ENCODE measurements at regions not wholly inside any gene's neighbourhood (a gene's known extent, or its start where the extent isn't known, plus 50 kb on each side); places are given as distances from the start of the nearest gene placed in this dataset.

DNA sequence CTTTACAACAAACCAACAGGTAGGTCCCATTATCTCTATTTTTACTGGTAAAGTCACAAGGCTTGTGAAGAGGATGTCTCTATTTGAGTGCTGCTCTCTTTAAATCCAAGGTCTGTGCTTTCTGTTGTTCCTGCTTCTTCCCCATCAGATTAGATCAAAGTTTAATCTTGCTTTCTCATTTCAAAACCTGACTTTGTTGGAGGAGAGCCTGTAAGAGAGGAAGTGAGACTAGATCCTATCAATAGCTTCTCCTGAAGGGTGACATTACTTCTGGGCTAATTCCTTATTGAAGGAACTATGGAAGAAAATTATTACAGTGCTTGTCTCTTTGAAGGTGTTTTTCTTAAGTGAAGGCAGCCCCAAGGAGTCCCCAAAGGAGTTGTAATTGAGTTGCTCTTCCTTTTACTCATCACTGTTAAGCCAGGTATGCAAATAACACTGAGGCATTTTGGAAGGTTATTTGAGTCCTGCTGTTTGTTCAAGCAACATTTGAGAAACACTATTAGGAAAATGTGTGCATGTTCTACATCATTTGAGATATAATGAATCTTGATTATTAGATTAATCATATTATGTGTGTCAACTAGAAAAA, 146.2 kb upstream of the MBL2 start:
- DNase-seq, result no peak
- H3K36me3 Mint-ChIP-seq (ENCODE audit: insufficient read depth, unreplicated experiment), result no peaks in the 10 kb centered on the region
- H3K4me3 Mint-ChIP-seq (ENCODE audit: low read depth, unreplicated experiment), result no peak overlapping the region
- no TSS peak for BruUV-seq (replicated peaks)
- no peaks in the 10 kb centered on the region for H3K27me3 Mint-ChIP-seq (ENCODE audit: unreplicated experiment)
- H3K9me3 Mint-ChIP-seq (ENCODE audit: low read depth, unreplicated experiment), result no peaks in the 10 kb centered on the region
- CTCF ChIA-PET, result no interaction called here
- intact Hi-C loops (cut with micrococcal nuclease; ENCODE audit: unreplicated experiment), result no loop called here
- H3K27ac Mint-ChIP-seq (ENCODE audit: unreplicated experiment), result no peak overlapping the region
- H3K4me1 Mint-ChIP-seq (ENCODE audit: low read depth, unreplicated experiment), result no peaks in the 10 kb centered on the region
- TF ChIP-seq, protein P1, sequence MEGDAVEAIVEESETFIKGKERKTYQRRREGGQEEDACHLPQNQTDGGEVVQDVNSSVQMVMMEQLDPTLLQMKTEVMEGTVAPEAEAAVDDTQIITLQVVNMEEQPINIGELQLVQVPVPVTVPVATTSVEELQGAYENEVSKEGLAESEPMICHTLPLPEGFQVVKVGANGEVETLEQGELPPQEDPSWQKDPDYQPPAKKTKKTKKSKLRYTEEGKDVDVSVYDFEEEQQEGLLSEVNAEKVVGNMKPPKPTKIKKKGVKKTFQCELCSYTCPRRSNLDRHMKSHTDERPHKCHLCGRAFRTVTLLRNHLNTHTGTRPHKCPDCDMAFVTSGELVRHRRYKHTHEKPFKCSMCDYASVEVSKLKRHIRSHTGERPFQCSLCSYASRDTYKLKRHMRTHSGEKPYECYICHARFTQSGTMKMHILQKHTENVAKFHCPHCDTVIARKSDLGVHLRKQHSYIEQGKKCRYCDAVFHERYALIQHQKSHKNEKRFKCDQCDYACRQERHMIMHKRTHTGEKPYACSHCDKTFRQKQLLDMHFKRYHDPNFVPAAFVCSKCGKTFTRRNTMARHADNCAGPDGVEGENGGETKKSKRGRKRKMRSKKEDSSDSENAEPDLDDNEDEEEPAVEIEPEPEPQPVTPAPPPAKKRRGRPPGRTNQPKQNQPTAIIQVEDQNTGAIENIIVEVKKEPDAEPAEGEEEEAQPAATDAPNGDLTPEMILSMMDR (IDR thresholded peaks at IDR 0.05; ENCODE audit: unreplicated experiment), result no peak

GRCh38 chr10:52915391-52915790, 142.8 kb upstream of the MBL2 start:
- Mint-ChIP-seq H3K36me3 (ENCODE audit: insufficient read depth, unreplicated experiment) (no peaks in the 10 kb centered on the region), H3K4me1 (ENCODE audit: low read depth, unreplicated experiment) (no peaks in the 10 kb centered on the region), H3K9me3 (ENCODE audit: low read depth, unreplicated experiment) (no peaks in the 10 kb centered on the region), H3K27ac (ENCODE audit: unreplicated experiment) (no peak overlapping the region), H3K27me3 (ENCODE audit: unreplicated experiment) (no peaks in the 10 kb centered on the region), H3K4me3 (ENCODE audit: low read depth, unreplicated experiment) (no peak overlapping the region)
- TF ChIP-seq, protein P1 (IDR thresholded peaks at IDR 0.05; ENCODE audit: unreplicated experiment), result no peak
- intact Hi-C loops (cut with micrococcal nuclease; ENCODE audit: unreplicated experiment), result no loop called here
- CTCF ChIA-PET, result no interaction called here
- DNase-seq, result no peak
- no TSS peak for BruUV-seq (replicated peaks)

DNA sequence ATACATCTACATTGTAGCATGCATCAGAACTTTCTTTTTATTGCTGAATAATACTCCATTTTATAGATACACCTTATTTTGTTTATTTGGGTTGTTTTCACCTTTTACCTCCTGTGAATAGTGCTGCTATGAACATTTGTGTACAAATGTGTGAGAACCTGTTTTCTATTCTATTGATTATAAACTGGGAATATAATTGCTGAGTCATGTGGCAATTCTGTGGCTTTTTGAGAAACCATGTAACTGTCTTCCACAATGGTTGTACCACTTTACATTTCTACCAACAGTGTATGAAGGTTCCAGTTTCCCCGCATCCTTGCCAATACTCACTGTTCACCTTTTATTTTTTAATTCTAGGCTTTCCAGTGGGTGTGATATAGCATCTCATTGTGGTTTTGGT, 138.6 kb upstream of the MBL2 start:
- H3K36me3 Mint-ChIP-seq (ENCODE audit: insufficient read depth, unreplicated experiment), result no peaks in the 10 kb centered on the region
- H3K9me3 Mint-ChIP-seq (ENCODE audit: low read depth, unreplicated experiment), result no peaks in the 10 kb centered on the region
- peaks cover 4% of the 10 kb centered on the region for H3K4me1 Mint-ChIP-seq (ENCODE audit: low read depth, unreplicated experiment)
- TF ChIP-seq, protein P1 (IDR thresholded peaks at IDR 0.05; ENCODE audit: unreplicated experiment), result no peak
- BruUV-seq (replicated peaks), result no TSS peak
- CTCF ChIA-PET, result no interaction called here
- no peaks in the 10 kb centered on the region for H3K27me3 Mint-ChIP-seq (ENCODE audit: unreplicated experiment)
- H3K4me3 Mint-ChIP-seq (ENCODE audit: low read depth, unreplicated experiment), result no peak overlapping the region
- intact Hi-C loops (cut with micrococcal nuclease; ENCODE audit: unreplicated experiment), result no loop called here
- no peak for DNase-seq
- no peak overlapping the region for H3K27ac Mint-ChIP-seq (ENCODE audit: unreplicated experiment)

DNA sequence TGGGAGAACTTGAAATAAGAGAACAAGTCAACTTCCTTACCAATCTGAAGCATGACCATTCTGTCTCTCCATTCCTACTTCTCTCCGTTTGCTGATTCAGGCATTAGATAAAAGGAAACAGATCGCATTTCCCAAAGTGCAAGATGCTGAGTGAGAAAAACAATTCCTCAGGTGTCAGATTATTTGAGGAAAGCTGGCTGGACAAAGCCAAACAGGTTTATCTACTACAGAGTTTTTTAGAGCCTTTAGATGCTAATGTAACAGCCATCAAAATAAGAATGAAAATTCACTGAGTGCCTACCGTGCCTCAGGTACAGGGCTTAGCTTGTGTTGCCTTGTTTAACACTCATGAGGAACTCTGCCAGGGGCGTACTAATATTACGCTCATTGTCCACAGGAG, 135.9 kb upstream of the MBL2 start:
- no TSS peak for BruUV-seq (replicated peaks)
- intact Hi-C loops (cut with micrococcal nuclease; ENCODE audit: unreplicated experiment), result no loop called here
- Mint-ChIP-seq H3K4me1 (ENCODE audit: low read depth, unreplicated experiment) (peaks cover 11% of the 10 kb centered on the region), H3K27me3 (ENCODE audit: unreplicated experiment) (no peaks in the 10 kb centered on the region), H3K27ac (ENCODE audit: unreplicated experiment) (no peak overlapping the region), H3K9me3 (ENCODE audit: low read depth, unreplicated experiment) (no peaks in the 10 kb centered on the region), H3K36me3 (ENCODE audit: insufficient read depth, unreplicated experiment) (no peaks in the 10 kb centered on the region), H3K4me3 (ENCODE audit: low read depth, unreplicated experiment) (no peak overlapping the region)
- TF ChIP-seq, protein P1 (IDR thresholded peaks at IDR 0.05; ENCODE audit: unreplicated experiment), result no peak
- DNase-seq, result no peak
- CTCF ChIA-PET, result no interaction called here

All from Calu3 (cell line).